GM18508 (cell line): ENCODE measurements at regions not wholly inside any gene's neighbourhood (a gene's known extent, or its start where the extent isn't known, plus 50 kb on each side); places are given as distances from the start of the nearest gene placed in this dataset.
"Not testable (repeated sequence)": the region's sequence is repeated elsewhere in the genome, so short reads cannot be mapped to it uniquely, and the experiment has no call there.

ENCODE experiments used
- ATAC-seq: cut with Tn5 transposase; IDR thresholded peaks from one replicate; pipeline ENCODE4 v1.9.1; 2021; ENCODE audit warnings: moderate number of reproducible peaks; ENCODE audit not compliant: insufficient read depth, unreplicated experiment

GRCh38 chr3:75115695-75116094 lies 501.2 kb upstream of the CNTN3 start:
- ATAC-seq: no peak

GRCh38 chr3:75118779-75119178 lies 504.3 kb upstream of the CNTN3 start:
- ATAC-seq: no peak

GRCh38 chr3:75126556-75126955 lies 512.1 kb upstream of the CNTN3 start:
- no peak for ATAC-seq

GRCh38 chr3:75129101-75129500 lies 514.6 kb upstream of the CNTN3 start:
- no peak for ATAC-seq

GRCh38 chr3:75136100-75136897 lies 521.8 kb upstream of the CNTN3 start:
- peak; percentile 40 for ATAC-seq

- ATAC-seq: no peak
These were observed 523.9 kb upstream of the CNTN3 start for GRCh38 chr3:75138345-75138744.

GRCh38 chr3:75140904-75141615 lies 523.1 kb upstream of the FRG2C start:
- no peak for ATAC-seq

- ATAC-seq: no peak
These were observed 519.7 kb upstream of the FRG2C start for GRCh38 chr3:75144406-75144805.

- no peak for ATAC-seq
These were observed 492.4 kb upstream of the FRG2C start for GRCh38 chr3:75171630-75172230.

GRCh38 chr3:75176937-75177336 lies 487.2 kb upstream of the FRG2C start:
- ATAC-seq: peak; percentile 51

- peak; percentile 85 for ATAC-seq
These were observed 483.7 kb upstream of the FRG2C start for GRCh38 chr3:75180235-75180944.

GRCh38 chr3:75180945-75181298 lies 483.2 kb upstream of the FRG2C start:
- no peak for ATAC-seq

GRCh38 chr3:75188962-75189361 lies 475.2 kb upstream of the FRG2C start:
- ATAC-seq: no peak

- no peak for ATAC-seq
These were observed 471.9 kb upstream of the FRG2C start for GRCh38 chr3:75192146-75192616.

GRCh38 chr3:75193797-75194196 lies 470.3 kb upstream of the FRG2C start:
- no peak for ATAC-seq

GRCh38 chr3:75214332-75214731 lies 449.8 kb upstream of the FRG2C start:
- not testable (repeated sequence) for ATAC-seq

GRCh38 chr3:75218577-75218976 lies 445.6 kb upstream of the FRG2C start:
- ATAC-seq: no peak

GRCh38 chr3:75220932-75221331 lies 443.2 kb upstream of the FRG2C start:
- ATAC-seq: no peak

- no peak for ATAC-seq
These were observed 439.7 kb upstream of the FRG2C start for GRCh38 chr3:75224412-75224811.

GRCh38 chr3:75232216-75232615 lies 431.9 kb upstream of the FRG2C start:
- ATAC-seq: no peak

GRCh38 chr3:75235631-75236030 lies 428.5 kb upstream of the FRG2C start:
- no peak for ATAC-seq
